Gastrocnemius medialis (tissue), 4 donors: ENCODE measurements at regions not wholly inside any gene's neighbourhood (a gene's known extent, or its start where the extent isn't known, plus 50 kb on each side); places are given as distances from the start of the nearest gene placed in this dataset.

Experiments
- ATAC-seq, 2 donors: fragments of 150-250 bp; one replicate each; pipeline ENCODE4 v1.9.1; 2016
- DNase-seq, 2 donors: peaks; one replicate each; pipeline ENCODE4 v3.0.0-alpha.2; 2019
- H3K27ac ChIP-seq, 4 donors: fragments of 200-600 bp; sonication (generic); 1 replicate in 1 of 4; 2 replicates in 3 of 4; pipeline ENCODE4 v1.5.1; 2016 to 2018; ENCODE audit warnings: mild to moderate bottlenecking in 2 of 4, moderate library complexity in 1 of 4
- H3K27me3 ChIP-seq, 3 donors: fragments of 200-600 bp; sonication (generic) in 2 of 3; 1 replicate in 1 of 3; 2 replicates in 2 of 3; pipeline versions ENCODE4 v1.5.1 to v1.6.0; 2016 to 2019; ENCODE audit warnings: mild to moderate bottlenecking in 1 of 3, moderate library complexity in 1 of 3
- H3K36me3 ChIP-seq, 2 donors: fragments of 200-600 bp; sonication (generic) in 1 of 2; one replicate each; pipeline ENCODE4 v1.5.1; 2017 to 2018
- H3K4me1 ChIP-seq, 2 donors: fragments of 200-600 bp; sonication (generic) in 1 of 2; one replicate each; pipeline ENCODE4 v1.5.1; 2016 to 2017; ENCODE audit warnings: mild to moderate bottlenecking in 2 of 2
- H3K4me3 ChIP-seq, 4 donors: fragments of 200-600 bp; sonication (generic) in 3 of 4; 1 replicate in 1 of 4; 2 replicates in 3 of 4; pipeline ENCODE4 v1.5.1; 2016 to 2019; ENCODE audit warnings: mild to moderate bottlenecking in 2 of 4
- H3K9me3 ChIP-seq, 3 donors: fragments of 200-600 bp; sonication (generic) in 2 of 3; 1 replicate in 1 of 3; 2 replicates in 2 of 3; pipeline ENCODE4 v1.5.1; 2016 to 2019
- CTCF ChIP-seq, 5 experiments: fragments of 450-650 bp in 3 of 5; fragments of 200-600 bp in 2 of 5; sonication (generic) in 2 of 5; IDR thresholded peaks in 4 of 5; conservative IDR thresholded peaks in 1 of 5; 1 replicate in 4 of 5; 2 replicates in 1 of 5; pipeline ENCODE4 v1.5.1; 2016 to 2019; ENCODE audit warnings: antibody characterized with exemption in 5 of 5, mild to moderate bottlenecking in 3 of 5, moderate library complexity in 3 of 5
- POLR2A ChIP-seq, 2 donors: fragments of 450-650 bp; IDR thresholded peaks; one replicate each; pipeline ENCODE4 v1.6.1; 2017; ENCODE audit warnings: antibody characterized with exemption in 2 of 2, mild to moderate bottlenecking in 2 of 2, moderate library complexity in 2 of 2
- in situ Hi-C, 4 donors: fragments of 200-750 bp; cut with MboI; loops; one replicate each; pipeline versions ENCODE4 v1.15.0 to v1.8.0; 2017; ENCODE audit warnings: low sequenced_read_pairs in 4 of 4
- intact Hi-C: fragments of 100-400 bp; cut with DNase I; formaldehyde crosslinking; loops from one replicate; pipeline ENCODE4 v1.15.1; 2023; ENCODE audit warnings: low total_unique reads

- Histone ChIP-seq H3K36me3 (no peaks in the 10 kb centered on the region), H3K4me1 (no peaks in the 10 kb centered on the region), H3K27ac (no peak overlapping the region), H3K9me3 (no peaks in the 10 kb centered on the region), H3K27me3 (no peaks in the 10 kb centered on the region), H3K4me3 (no peak overlapping the region)
- ATAC-seq (no peak), DNase-seq (no peak)
- in situ Hi-C loops (no loop called here), intact Hi-C loops (no loop called here)
- TF ChIP-seq POLR2A (IDR thresholded peaks at IDR 0.05) (no peak), CTCF (IDR thresholded peaks at IDR 0.05 in 4 of 5, conservative IDR thresholded peaks at IDR 0.05 in 1 of 5) (no peak)
These were observed 552.5 kb downstream of the DSC3 start for GRCh38 chr18:30489890-30490643.

- DNase-seq (no peak), ATAC-seq (no peak)
- Histone ChIP-seq H3K4me3 (no peak overlapping the region), H3K4me1 (no peaks in the 10 kb centered on the region), H3K9me3 (no peaks in the 10 kb centered on the region), H3K27me3 (no peaks in the 10 kb centered on the region), H3K36me3 (no peaks in the 10 kb centered on the region), H3K27ac (no peak overlapping the region)
- no peak for TF ChIP-seq POLR2A (IDR thresholded peaks at IDR 0.05)
- intact Hi-C loops, result no loop called here
- in situ Hi-C loops, result no loop called here
These were observed 554.6 kb downstream of the DSC3 start for GRCh38 chr18:30487962-30488361.

- Histone ChIP-seq H3K9me3 (no peaks in the 10 kb centered on the region), H3K4me1 (no peaks in the 10 kb centered on the region), H3K27me3 (no peaks in the 10 kb centered on the region), H3K36me3 (no peaks in the 10 kb centered on the region), H3K27ac (no peak overlapping the region), H3K4me3 (no peak overlapping the region)
- TF ChIP-seq POLR2A (IDR thresholded peaks at IDR 0.05), result no peak
- TF ChIP-seq CTCF (IDR thresholded peaks at IDR 0.05 in 4 of 5, conservative IDR thresholded peaks at IDR 0.05 in 1 of 5), result no peak
- intact Hi-C loops, result no loop called here
- no peak for DNase-seq
- in situ Hi-C loops, result no loop called here
- ATAC-seq, result no peak
These were observed 555.7 kb downstream of the DSC3 start for GRCh38 chr18:30486856-30487255.

- Histone ChIP-seq H3K4me3 (no peak overlapping the region), H3K4me1 (no peaks in the 10 kb centered on the region), H3K27ac (no peak overlapping the region), H3K36me3 (no peaks in the 10 kb centered on the region), H3K27me3 (no peaks in the 10 kb centered on the region), H3K9me3 (no peaks in the 10 kb centered on the region)
- intact Hi-C loops, result no loop called here
- ATAC-seq (no peak), DNase-seq (no peak)
- TF ChIP-seq POLR2A (IDR thresholded peaks at IDR 0.05), result no peak
- no peak for TF ChIP-seq CTCF (IDR thresholded peaks at IDR 0.05 in 4 of 5, conservative IDR thresholded peaks at IDR 0.05 in 1 of 5)
- in situ Hi-C loops, result no loop called here
These were observed 557.5 kb downstream of the DSC3 start for GRCh38 chr18:30485078-30485477.

GRCh38 chr18:30481871-30482270 is 560.7 kb downstream of the DSC3 start:
- no peak for TF ChIP-seq POLR2A (IDR thresholded peaks at IDR 0.05)
- no peak for TF ChIP-seq CTCF (IDR thresholded peaks at IDR 0.05 in 4 of 5, conservative IDR thresholded peaks at IDR 0.05 in 1 of 5)
- intact Hi-C loops, result no loop called here
- in situ Hi-C loops, result no loop called here

More at GRCh38 chr18:30481871-30482270, 560.7 kb downstream of the DSC3 start:
- H3K4me3 ChIP-seq, result no peak overlapping the region
- H3K27me3 ChIP-seq, result no peaks in the 10 kb centered on the region
- H3K4me1 ChIP-seq, result no peaks in the 10 kb centered on the region
- ATAC-seq (no peak), DNase-seq (no peak)
- H3K27ac ChIP-seq, result no peak overlapping the region
- H3K9me3 ChIP-seq, result no peaks in the 10 kb centered on the region
- H3K36me3 ChIP-seq, result no peaks in the 10 kb centered on the region
